Natural killer cell treated with Interleukin-12 subunit alpha and Interleukin-12 subunit beta and Interleukin-15 and Interleukin-18, amount 100 ng/mL, for 72 hours (primary cell): ENCODE measurements at regions not wholly inside any gene's neighbourhood (a gene's known extent, or its start where the extent isn't known, plus 50 kb on each side); places are given as distances from the start of the nearest gene placed in this dataset.

Source experiments
- ATAC-seq, 2 donors: fragments of 150-1000 bp; cut with Tn5 transposase in 1 of 2; sonication (Bioruptor Pico), chemical (Tn5 transposase) in 1 of 2; 2 replicates each; pipeline ENCODE4 v1.10.0; 2021
- DNase-seq: peaks from one replicate; pipeline ENCODE4 v3.0.0; 2022; ENCODE audit warnings: low spot score
- H3K27ac Mint-ChIP-seq, 2 donors: 1 replicate in 1 of 2; 2 replicates in 1 of 2; pipeline ENCODE4 v1.8.0; 2022; ENCODE audit warnings: mixed read lengths in 2 of 2, mild to moderate bottlenecking in 1 of 2, moderate library complexity in 1 of 2
- H3K27me3 Mint-ChIP-seq, 2 donors: 1 replicate in 1 of 2; 2 replicates in 1 of 2; pipeline ENCODE4 v1.8.0; 2022; ENCODE audit warnings: mixed read lengths in 2 of 2
- H3K36me3 Mint-ChIP-seq: one replicate; pipeline ENCODE4 v1.8.0; 2022; ENCODE audit warnings: mixed read lengths
- H3K4me1 Mint-ChIP-seq, 2 donors: 1 replicate in 1 of 2; 2 replicates in 1 of 2; pipeline ENCODE4 v1.8.0; 2022; ENCODE audit warnings: low read depth in 2 of 2, mixed read lengths in 2 of 2, mild to moderate bottlenecking in 1 of 2
- H3K4me3 Mint-ChIP-seq: one replicate; pipeline ENCODE4 v1.8.0; 2022; ENCODE audit warnings: mixed read lengths
- H3K9me3 Mint-ChIP-seq: 2 replicates; pipeline ENCODE4 v1.8.0; 2022; ENCODE audit warnings: mixed read lengths

DNA sequence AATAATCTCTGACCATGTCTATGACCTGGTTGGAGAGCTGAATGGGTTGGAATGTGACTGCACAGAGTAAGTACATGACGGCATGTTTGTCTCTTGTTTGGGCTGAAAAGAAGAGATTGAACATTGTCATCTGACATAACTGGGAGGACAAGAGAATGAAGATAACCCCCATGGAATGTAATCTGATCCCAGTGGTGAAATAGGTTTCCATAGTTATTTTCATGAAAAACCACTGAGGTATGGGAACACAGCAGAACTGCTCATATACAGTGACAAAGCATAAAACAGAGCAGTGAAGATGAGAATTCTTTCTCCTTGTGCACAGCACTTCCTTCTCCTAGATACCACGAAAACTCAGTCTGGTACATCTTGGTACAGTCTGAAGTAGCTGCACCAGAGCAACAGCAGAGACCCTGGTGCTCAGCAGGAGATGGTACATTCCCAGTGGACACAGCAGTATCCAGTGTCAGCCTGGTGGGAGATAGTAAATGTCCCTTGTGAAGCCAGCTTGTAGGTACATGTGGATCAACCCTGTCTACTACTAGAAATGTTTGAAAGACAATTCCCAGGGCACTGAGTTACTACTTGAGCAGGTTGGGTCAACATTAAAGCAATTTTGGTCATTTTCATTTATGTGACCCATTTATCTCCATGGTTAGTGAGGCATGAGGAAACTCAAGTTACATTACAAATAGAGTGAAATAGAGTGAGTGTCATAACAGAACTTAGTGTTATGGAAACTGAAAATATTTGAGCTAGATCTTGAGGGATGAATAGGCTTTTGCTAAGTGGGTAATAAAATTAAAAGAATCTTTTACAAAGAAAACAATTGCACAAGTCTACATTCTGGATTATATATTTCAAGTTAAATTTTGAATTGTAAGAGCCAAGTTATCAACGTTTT lies 178.3 kb downstream of the SUCNR1 start:
- DNase-seq: no peak
- ATAC-seq: peak; percentile 28 to 54
- H3K4me1 Mint-ChIP-seq: no peaks in the 10 kb centered on the region
- H3K27ac Mint-ChIP-seq: no peak overlapping the region
- no peaks in the 10 kb centered on the region for H3K9me3 Mint-ChIP-seq
- H3K4me3 Mint-ChIP-seq: no peak overlapping the region
- H3K36me3 Mint-ChIP-seq: no peaks in the 10 kb centered on the region
- peaks cover 4 to 8% of the 10 kb centered on the region in 2 donors for H3K27me3 Mint-ChIP-seq

DNA sequence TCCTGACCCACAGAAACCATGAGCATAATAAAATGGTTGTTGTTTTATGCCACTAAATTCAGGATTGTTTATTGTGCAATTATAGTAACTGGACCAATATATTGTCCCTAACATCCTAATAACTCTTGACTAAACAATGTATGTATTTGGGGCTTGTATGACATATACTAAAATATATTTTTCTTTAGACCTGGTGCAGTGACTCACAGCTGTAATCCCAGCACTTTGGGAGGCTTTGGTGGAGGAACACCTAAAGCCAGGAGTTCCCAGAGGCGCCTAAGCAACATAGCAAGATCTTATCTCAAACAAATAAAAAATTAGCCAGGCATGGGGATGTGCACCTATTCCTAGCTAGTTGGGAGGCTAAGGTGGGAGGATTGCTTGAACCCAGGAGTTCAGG lies 180.4 kb downstream of the SUCNR1 start:
- ATAC-seq (no peak), DNase-seq (no peak)
- H3K27me3 Mint-ChIP-seq: peaks cover 7 to 8% of the 10 kb centered on the region in 2 donors
- H3K27ac Mint-ChIP-seq: no peak overlapping the region
- H3K36me3 Mint-ChIP-seq: no peaks in the 10 kb centered on the region
- no peaks in the 10 kb centered on the region for H3K4me1 Mint-ChIP-seq
- no peak overlapping the region for H3K4me3 Mint-ChIP-seq
- H3K9me3 Mint-ChIP-seq: no peaks in the 10 kb centered on the region

DNA sequence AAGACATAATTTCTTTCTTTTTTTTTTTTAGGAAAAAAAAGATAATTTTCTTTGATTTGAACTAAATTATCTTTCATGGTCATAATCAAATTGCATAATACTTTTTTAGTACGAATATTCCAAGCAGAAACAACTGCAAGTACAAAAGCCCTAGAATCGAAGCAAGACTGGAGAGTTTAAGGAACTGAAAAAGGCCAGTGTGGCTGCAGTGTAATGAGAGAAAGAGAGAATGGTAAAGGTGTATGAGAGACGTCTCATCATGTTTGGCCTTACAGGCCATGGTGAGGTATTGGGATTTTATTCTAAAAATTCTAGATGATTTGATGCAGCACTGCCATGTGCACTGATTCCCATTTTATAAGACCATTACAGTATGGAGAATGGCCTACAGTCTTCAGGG lies 180.9 kb downstream of the SUCNR1 start:
- no peaks in the 10 kb centered on the region for H3K9me3 Mint-ChIP-seq
- DNase-seq: no peak
- H3K4me1 Mint-ChIP-seq: no peaks in the 10 kb centered on the region
- peaks cover 7 to 8% of the 10 kb centered on the region in 2 donors for H3K27me3 Mint-ChIP-seq
- no peak for ATAC-seq
- no peak overlapping the region for H3K4me3 Mint-ChIP-seq
- H3K27ac Mint-ChIP-seq: no peak overlapping the region
- no peaks in the 10 kb centered on the region for H3K36me3 Mint-ChIP-seq

DNA sequence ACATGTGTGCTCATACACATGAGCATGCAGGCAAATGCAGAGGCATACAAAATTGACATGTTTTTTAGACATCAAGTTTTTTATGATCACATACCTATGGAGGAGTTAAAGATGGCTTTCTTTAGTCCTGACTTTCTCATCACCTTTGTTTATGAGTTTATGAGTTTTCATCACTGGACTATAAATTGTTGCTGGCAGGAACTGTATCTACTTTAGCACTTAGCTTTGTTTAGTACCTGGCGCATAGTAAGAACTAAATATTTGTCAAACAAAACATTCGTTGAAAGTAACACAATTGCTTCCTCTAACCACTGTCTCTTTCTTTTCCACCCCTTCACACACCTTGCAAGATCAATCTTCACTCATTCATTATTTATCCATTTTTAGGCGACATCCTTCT lies 182.6 kb downstream of the SUCNR1 start:
- Mint-ChIP-seq H3K27me3 (peaks cover 8 to 9% of the 10 kb centered on the region in 2 donors), H3K36me3 (no peaks in the 10 kb centered on the region), H3K4me3 (no peak overlapping the region), H3K27ac (no peak overlapping the region), H3K4me1 (no peaks in the 10 kb centered on the region), H3K9me3 (no peaks in the 10 kb centered on the region)
- no peak for DNase-seq
- ATAC-seq: no peak

DNA sequence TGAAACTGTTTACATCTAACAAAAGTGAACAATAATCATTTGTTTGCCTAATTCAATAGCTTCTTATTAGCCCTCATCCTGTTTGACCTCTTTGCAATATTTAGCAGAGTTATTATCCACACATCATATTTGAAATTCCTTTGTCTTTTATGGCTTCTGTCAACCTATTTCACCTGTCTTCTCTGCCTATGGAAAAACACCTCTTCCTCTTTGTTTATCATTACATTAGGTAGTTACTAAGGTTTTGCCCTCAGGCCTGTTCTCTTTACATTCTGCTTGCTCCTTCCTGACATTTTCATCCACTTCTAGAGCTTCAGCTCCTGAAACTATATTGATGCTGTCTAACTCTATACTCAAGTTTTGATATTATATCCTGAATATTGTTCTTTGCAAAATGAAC lies 183.0 kb downstream of the SUCNR1 start:
- H3K9me3 Mint-ChIP-seq: no peaks in the 10 kb centered on the region
- ATAC-seq: no peak
- H3K36me3 Mint-ChIP-seq: no peaks in the 10 kb centered on the region
- H3K27ac Mint-ChIP-seq: no peak overlapping the region
- no peak overlapping the region for H3K4me3 Mint-ChIP-seq
- no peak for DNase-seq
- no peaks in the 10 kb centered on the region for H3K4me1 Mint-ChIP-seq
- H3K27me3 Mint-ChIP-seq: peaks cover 8 to 9% of the 10 kb centered on the region in 2 donors

DNA sequence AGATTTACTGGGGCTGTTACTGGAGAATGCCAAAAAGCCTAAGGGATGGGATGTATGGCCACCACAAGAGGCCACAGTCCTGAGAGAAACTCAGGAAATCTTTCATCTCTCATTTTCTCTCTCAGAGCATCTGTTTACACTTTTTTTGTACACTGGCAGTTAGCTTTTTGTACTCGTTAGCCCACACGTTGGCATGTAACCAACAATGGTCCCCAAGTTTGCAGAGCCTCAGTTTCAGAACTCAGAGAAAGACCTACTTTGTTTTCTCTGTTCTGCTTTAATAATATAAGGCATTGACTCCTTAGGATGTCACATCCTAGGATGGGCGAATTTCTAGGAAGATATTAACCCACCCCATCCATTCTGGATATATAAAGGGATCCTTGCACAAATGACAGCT lies 183.5 kb downstream of the SUCNR1 start:
- H3K36me3 Mint-ChIP-seq: no peaks in the 10 kb centered on the region
- no peak overlapping the region for H3K27ac Mint-ChIP-seq
- no peaks in the 10 kb centered on the region for H3K9me3 Mint-ChIP-seq
- DNase-seq (no peak), ATAC-seq (no peak)
- H3K4me3 Mint-ChIP-seq: no peak overlapping the region
- peaks cover 8 to 9% of the 10 kb centered on the region in 2 donors for H3K27me3 Mint-ChIP-seq
- no peaks in the 10 kb centered on the region for H3K4me1 Mint-ChIP-seq

DNA sequence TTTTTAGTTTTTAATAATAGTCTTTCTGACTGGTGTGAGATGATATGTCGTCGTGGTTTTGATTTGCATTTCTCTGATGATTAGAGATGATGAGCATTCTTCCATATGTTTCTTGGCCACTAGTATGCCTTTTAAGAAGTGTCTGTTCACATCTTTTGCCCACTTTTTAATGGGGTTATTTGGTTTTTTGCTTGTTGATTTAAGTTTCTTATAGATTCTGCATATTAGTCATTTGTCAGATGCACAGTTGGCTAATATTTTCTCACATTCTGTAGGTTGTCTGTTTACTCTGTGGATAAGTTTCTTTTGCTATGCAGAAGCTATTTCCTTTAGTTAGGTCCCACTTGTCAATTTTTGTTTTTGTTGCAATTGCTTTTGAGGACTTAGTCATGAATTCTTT lies 185.4 kb downstream of the SUCNR1 start:
- no peak overlapping the region for H3K4me3 Mint-ChIP-seq
- H3K27me3 Mint-ChIP-seq: peaks cover 8 to 9% of the 10 kb centered on the region in 2 donors
- no peak overlapping the region for H3K27ac Mint-ChIP-seq
- DNase-seq (no peak), ATAC-seq (no peak)
- H3K36me3 Mint-ChIP-seq: no peaks in the 10 kb centered on the region
- no peaks in the 10 kb centered on the region for H3K4me1 Mint-ChIP-seq
- H3K9me3 Mint-ChIP-seq: no peaks in the 10 kb centered on the region

DNA sequence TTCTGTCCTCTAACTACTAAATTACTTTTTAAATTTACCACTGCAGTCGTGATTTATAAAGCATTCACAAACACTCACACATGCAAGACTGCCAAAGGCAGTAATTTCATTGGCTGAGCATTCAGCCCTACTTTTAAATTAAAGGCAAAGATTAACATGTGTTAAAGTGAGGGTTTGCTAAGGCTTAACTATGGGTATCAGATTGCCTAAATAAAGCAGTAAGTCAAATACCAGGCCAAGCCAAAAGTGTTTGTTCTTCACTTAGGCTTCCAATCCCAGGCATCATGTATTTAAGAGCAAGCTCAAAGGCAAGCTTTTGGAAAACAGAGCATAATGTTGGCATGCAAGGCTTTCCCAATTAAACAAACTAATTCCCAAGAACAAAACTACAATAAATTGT lies 187.3 kb downstream of the SUCNR1 start:
- ATAC-seq (no peak), DNase-seq (no peak)
- H3K4me3 Mint-ChIP-seq: no peak overlapping the region
- no peaks in the 10 kb centered on the region for H3K36me3 Mint-ChIP-seq
- H3K27ac Mint-ChIP-seq: no peak overlapping the region
- H3K4me1 Mint-ChIP-seq: no peaks in the 10 kb centered on the region
- H3K27me3 Mint-ChIP-seq: peaks cover 0 to 9% of the 10 kb centered on the region in 2 donors
- no peaks in the 10 kb centered on the region for H3K9me3 Mint-ChIP-seq

DNA sequence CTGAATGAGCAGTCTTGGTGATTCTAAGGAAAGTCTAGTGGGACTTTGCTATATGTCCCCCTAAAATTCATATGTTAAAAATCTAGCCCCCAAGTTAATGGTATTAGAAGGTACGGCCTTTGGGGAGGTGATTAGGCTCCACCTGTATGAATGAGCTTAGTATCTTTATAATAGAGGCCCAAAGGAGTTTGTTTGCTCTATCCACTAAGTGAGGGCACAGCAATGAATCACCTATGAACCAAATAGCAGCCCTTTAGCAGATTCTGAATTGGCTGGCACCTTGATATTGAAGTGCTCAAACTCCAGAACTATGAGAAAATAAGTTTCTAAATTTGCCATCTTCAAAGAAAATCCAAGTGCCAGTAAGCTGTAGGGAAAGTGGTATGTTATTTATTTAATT lies 187.9 kb downstream of the SUCNR1 start:
- no peaks in the 10 kb centered on the region for H3K36me3 Mint-ChIP-seq
- H3K4me1 Mint-ChIP-seq: no peaks in the 10 kb centered on the region
- no peaks in the 10 kb centered on the region for H3K9me3 Mint-ChIP-seq
- DNase-seq (no peak), ATAC-seq (no peak)
- H3K27ac Mint-ChIP-seq: no peak overlapping the region
- no peak overlapping the region for H3K4me3 Mint-ChIP-seq
- peaks cover 0 to 7% of the 10 kb centered on the region in 2 donors for H3K27me3 Mint-ChIP-seq

DNA sequence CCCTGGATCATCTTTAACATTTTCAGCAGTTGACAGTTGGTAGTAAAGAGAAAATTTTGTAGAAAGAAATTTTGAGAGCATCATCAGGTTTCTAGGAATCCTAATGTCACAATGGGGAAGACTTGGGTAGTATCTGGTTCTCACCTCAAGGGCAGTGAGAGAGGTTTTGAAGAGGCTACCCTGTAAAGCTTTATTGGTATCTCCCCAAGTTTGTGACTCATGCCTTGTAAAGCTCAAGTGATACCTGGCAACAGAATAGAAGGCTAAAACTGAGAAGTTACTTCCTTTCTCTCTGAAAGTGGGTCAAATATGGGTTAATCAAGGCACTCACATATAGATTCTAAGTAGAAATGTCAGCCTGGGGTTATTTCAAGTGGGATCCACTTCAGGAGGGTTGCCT lies 196.4 kb downstream of the SUCNR1 start:
- ATAC-seq: peak in 1 of 2 donors; percentile 48
- no peak overlapping the region for H3K4me3 Mint-ChIP-seq
- peaks cover 6 to 7% of the 10 kb centered on the region in 2 donors for H3K4me1 Mint-ChIP-seq
- no peak for DNase-seq
- no peak overlapping the region for H3K27ac Mint-ChIP-seq
- no peaks in the 10 kb centered on the region for H3K36me3 Mint-ChIP-seq
- H3K9me3 Mint-ChIP-seq: no peaks in the 10 kb centered on the region
- no peaks in the 10 kb centered on the region for H3K27me3 Mint-ChIP-seq

DNA sequence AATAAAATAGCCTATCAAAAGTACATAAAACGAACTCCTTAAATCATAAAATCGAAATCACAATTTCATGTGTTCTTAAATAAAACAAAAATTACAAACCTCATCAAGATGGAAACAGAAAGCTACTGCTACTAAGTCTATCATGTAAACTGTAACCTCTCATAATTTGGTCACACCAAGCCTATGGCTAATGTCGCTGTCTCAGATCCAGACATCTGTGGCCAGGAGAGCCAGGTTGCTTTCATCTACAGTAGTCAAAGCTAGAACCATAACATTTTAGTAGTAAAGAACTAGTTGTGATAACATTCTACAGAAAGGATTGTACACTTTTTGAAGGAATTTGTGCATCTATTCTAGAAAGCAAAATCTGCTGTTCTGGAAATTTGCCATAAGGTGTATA lies 197.4 kb upstream of the MBNL1 start:
- Mint-ChIP-seq H3K36me3 (no peaks in the 10 kb centered on the region), H3K9me3 (no peaks in the 10 kb centered on the region), H3K4me1 (peaks cover 6 to 7% of the 10 kb centered on the region in 2 donors), H3K4me3 (no peak overlapping the region), H3K27me3 (no peaks in the 10 kb centered on the region), H3K27ac (no peak overlapping the region)
- no peak for DNase-seq
- ATAC-seq: no peak

DNA sequence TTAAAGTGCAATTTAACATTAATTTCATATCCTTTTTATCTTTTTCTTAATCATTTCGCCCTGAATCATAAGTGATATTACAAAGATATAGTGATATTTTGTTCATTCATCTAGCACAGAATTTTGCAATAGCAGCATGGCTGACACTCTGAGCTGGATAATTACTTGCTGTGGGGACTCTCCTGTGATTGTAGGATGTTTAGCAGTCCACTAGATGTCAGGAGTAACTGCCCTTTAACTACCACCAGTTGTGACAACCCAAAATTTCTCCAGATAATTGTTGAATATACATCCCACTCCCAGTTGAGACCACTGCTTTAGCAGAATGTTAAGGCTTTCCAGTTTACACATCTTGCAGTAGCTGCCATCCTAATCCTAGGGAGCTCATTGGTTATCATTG lies 196.8 kb upstream of the MBNL1 start:
- ATAC-seq (peak; percentile 62 to 65), DNase-seq (no peak)
- Mint-ChIP-seq H3K9me3 (no peaks in the 10 kb centered on the region), H3K4me1 (peaks cover 6 to 7% of the 10 kb centered on the region in 2 donors), H3K27ac (no peak overlapping the region), H3K36me3 (no peaks in the 10 kb centered on the region), H3K4me3 (no peak overlapping the region), H3K27me3 (no peaks in the 10 kb centered on the region)

DNA sequence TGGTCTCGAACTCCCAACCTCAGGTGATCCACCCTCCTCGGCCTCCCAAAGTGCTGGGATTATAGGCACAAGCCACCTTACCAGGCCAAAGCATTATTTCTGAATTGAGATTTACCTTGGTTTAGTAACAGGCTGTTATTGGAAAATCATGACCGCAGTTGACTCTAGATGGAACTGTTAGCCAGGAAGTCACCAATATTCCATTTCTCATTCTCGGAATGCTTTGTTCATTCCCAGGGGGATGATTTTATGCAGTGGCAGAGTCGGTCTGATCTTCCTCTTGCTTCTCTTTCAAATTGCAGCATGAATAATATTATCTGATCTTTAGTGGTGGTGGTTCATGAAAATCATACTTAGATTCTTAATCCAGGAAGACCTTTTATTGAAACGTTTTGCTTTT lies 195.5 kb upstream of the MBNL1 start:
- no peaks in the 10 kb centered on the region for H3K9me3 Mint-ChIP-seq

DNA sequence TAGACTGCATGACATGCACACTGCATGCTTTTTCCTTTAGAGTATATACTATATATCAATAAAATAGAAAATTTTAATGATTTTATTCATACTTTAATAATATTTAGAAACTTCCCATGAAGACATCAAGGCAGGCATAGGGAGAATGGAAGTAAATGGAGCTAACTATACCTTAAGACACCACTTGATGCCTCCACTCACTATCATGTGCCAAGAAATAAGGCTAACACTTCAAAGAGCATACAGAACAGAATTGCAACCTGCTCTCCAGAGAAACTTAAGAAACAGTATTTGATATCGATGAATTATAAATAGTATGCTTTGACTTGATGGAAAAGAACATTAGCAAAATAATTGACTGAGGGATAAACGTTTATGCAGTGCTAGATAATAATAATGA lies 192.6 kb upstream of the MBNL1 start:
- Mint-ChIP-seq H3K27me3 (no peaks in the 10 kb centered on the region), H3K36me3 (no peaks in the 10 kb centered on the region), H3K27ac (no peak overlapping the region), H3K9me3 (no peaks in the 10 kb centered on the region), H3K4me1 (peaks cover 0 to 2% of the 10 kb centered on the region in 2 donors), H3K4me3 (no peak overlapping the region)
- DNase-seq (no peak), ATAC-seq (no peak)

More for the DNA sequence above, 195.5 kb upstream of the MBNL1 start:
- no peaks in the 10 kb centered on the region for H3K36me3 Mint-ChIP-seq
- DNase-seq: no peak
- H3K27ac Mint-ChIP-seq: no peak overlapping the region
- no peak for ATAC-seq
- H3K4me1 Mint-ChIP-seq: peaks cover 6 to 7% of the 10 kb centered on the region in 2 donors
- no peak overlapping the region for H3K4me3 Mint-ChIP-seq
- no peaks in the 10 kb centered on the region for H3K27me3 Mint-ChIP-seq

DNA sequence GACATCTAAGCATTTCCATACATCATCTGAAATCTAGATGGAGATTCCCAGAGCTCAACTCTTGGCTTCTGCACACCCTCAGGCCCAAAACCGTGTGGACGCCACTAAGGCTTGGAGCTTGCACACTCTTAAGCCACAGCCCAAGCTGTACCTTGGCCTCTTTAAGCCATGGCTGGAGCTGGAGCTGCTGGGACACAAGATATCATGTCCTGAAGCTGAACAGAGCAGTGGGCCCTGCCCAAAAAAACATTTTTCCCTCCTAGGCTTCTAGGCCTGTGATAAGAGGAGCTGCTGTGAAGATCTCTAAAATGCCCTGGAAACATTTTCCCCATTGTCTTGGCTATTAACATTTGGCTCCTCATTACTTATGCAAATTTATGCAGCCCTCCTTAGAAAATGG lies 188.7 kb upstream of the MBNL1 start:
- Mint-ChIP-seq H3K27ac (no peak overlapping the region), H3K9me3 (no peaks in the 10 kb centered on the region), H3K27me3 (no peaks in the 10 kb centered on the region), H3K4me1 (no peaks in the 10 kb centered on the region), H3K36me3 (no peaks in the 10 kb centered on the region), H3K4me3 (no peak overlapping the region)
- ATAC-seq (no peak), DNase-seq (no peak)
